OCI-LY1 (cell line): ENCODE measurements at regions not wholly inside any gene's neighbourhood (a gene's known extent, or its start where the extent isn't known, plus 50 kb on each side); places are given as distances from the start of the nearest gene placed in this dataset.

Experiments
- EZH2 ChIP-seq: fragments of 200-600 bp; sonication (generic), shearing (Covaris generic); IDR thresholded peaks from 2 replicates; pipeline ENCODE4 v1.8.0; 2017; ENCODE audit warnings: borderline replicate concordance, mixed run types, mild to moderate bottlenecking, antibody characterized with exemption, low read length, moderate library complexity, mixed read lengths
- TF ChIP-seq, protein P1 (sequence below): fragments of 200-600 bp; sonication (generic), shearing (Covaris generic); IDR thresholded peaks from 2 replicates; pipeline ENCODE4 v1.5.1; 2017; ENCODE audit warnings: mild to moderate bottlenecking, antibody characterized with exemption, low read length, moderate library complexity, mixed read lengths

DNA sequence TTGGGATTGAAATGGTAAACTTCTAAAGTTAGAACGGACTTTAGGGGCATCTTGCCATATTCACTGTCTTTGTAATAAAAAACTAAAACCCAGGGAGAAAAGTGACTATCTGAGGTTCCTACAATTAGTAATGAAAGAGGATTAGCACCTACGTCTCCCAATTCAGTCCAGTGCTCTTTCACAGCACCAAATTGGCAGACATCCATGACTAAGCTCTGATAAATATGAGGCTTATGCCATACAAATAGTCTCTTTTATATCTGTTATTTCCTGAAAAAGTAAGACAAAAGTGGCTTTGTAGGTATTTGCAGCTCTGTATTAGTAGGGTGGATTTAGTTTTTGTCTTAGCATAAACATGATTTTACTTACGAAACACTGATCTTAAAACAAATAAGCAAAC, 315.0 kb upstream of the NRIP1 start:
- TF ChIP-seq, protein P1, sequence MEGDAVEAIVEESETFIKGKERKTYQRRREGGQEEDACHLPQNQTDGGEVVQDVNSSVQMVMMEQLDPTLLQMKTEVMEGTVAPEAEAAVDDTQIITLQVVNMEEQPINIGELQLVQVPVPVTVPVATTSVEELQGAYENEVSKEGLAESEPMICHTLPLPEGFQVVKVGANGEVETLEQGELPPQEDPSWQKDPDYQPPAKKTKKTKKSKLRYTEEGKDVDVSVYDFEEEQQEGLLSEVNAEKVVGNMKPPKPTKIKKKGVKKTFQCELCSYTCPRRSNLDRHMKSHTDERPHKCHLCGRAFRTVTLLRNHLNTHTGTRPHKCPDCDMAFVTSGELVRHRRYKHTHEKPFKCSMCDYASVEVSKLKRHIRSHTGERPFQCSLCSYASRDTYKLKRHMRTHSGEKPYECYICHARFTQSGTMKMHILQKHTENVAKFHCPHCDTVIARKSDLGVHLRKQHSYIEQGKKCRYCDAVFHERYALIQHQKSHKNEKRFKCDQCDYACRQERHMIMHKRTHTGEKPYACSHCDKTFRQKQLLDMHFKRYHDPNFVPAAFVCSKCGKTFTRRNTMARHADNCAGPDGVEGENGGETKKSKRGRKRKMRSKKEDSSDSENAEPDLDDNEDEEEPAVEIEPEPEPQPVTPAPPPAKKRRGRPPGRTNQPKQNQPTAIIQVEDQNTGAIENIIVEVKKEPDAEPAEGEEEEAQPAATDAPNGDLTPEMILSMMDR = no peak
- no peak for TF ChIP-seq EZH2
